ENCODE measurements at regions not wholly inside any gene's neighbourhood (a gene's known extent, or its start where the extent isn't known, plus 50 kb on each side); places are given as distances from the start of the nearest gene placed in this dataset.

DNA sequence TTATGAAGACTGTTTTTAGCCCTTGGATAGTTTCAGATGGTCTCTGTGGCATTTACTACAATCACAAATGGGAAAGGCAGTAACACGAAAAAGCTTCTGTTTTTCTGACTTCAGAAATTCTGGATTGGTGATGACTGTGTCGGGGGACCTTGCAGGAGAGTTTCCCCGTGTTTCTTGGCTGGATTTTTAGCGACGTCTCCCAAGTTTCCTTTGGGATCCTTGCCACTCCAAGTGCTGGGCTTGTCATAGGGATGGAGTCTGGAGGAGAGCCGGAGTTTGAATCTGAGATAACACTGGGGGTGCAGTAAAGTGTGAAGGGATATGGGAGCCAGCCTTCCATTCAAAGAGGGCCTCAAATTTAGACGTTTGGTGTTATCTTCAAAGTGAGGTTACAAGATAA, 179.0 kb downstream of the SNX10 start:
- POLR2A ChIA-PET, result interaction anchor here (0.7 to 2.4 kb wide), 4 partner anchors 10 to 855 kb away, joined by 3 to 6 read pairs (median 4); no protein-coding TSS in a partner anchor
- intact Hi-C loops (cut with micrococcal nuclease), result no loop called here
- in situ Hi-C loops (cut with MboI), result no loop called here
- FAIRE-seq, result no peak
- CTCF ChIA-PET (ENCODE audit: low intra/inter-chr PET ratio), result no interaction called here
- Histone ChIP-seq H3K27me3 (ENCODE audit: control insufficient read depth in 2 of 2, insufficient read depth in 2 of 2, low read length in 2 of 2) (peaks cover 49 to 54% of the 10 kb centered on the region in 2 experiments), H3K9me1 (ENCODE audit: control insufficient read depth, insufficient read depth, low read length) (no peaks in the 10 kb centered on the region), H3K36me3 (ENCODE audit: control insufficient read depth, insufficient read depth, low read length) (no peaks in the 10 kb centered on the region), H3K4me2 (ENCODE audit: insufficient read depth, low read length) (no peak overlapping the region), H3K27ac (ENCODE audit: extremely low read depth, low read depth, low read length) (no peak overlapping the region), H4K20me1 (replicated peaks; ENCODE audit: control insufficient read depth, insufficient read depth, low read length) (no peaks in the 10 kb centered on the region), H3K79me2 (ENCODE audit: control insufficient read depth, insufficient read depth, low read length) (no peaks in the 10 kb centered on the region), H3K9me3 (replicated peaks; ENCODE audit: control insufficient read depth, insufficient read depth, low read depth, low read length) (no peaks in the 10 kb centered on the region), H3K9ac (ENCODE audit: insufficient read depth in 1 of 2, low read depth in 2 of 2, low read length in 2 of 2) (no peak overlapping the region), H3K4me3 (no peak overlapping the region), H3K4me1 (replicated peaks in 1 of 2; ENCODE audit: control insufficient read depth in 2 of 2, insufficient read depth in 2 of 2, low read length in 2 of 2) (no peaks in the 10 kb centered on the region), H2AFZ (ENCODE audit: low read depth, low read length) (no peak overlapping the region)
- TF ChIP-seq TEAD1 (CRISPR knock-in tag; IDR thresholded peaks at IDR 0.05), result no peak
- TF ChIP-seq MYBL2 (IDR thresholded peaks at IDR 0.05; ENCODE audit: low read depth), result no peak
- no peak for TF ChIP-seq MYBL2 (CRISPR knock-in tag; IDR thresholded peaks at IDR 0.05; ENCODE audit: borderline replicate concordance)
- TF ChIP-seq, protein P1, sequence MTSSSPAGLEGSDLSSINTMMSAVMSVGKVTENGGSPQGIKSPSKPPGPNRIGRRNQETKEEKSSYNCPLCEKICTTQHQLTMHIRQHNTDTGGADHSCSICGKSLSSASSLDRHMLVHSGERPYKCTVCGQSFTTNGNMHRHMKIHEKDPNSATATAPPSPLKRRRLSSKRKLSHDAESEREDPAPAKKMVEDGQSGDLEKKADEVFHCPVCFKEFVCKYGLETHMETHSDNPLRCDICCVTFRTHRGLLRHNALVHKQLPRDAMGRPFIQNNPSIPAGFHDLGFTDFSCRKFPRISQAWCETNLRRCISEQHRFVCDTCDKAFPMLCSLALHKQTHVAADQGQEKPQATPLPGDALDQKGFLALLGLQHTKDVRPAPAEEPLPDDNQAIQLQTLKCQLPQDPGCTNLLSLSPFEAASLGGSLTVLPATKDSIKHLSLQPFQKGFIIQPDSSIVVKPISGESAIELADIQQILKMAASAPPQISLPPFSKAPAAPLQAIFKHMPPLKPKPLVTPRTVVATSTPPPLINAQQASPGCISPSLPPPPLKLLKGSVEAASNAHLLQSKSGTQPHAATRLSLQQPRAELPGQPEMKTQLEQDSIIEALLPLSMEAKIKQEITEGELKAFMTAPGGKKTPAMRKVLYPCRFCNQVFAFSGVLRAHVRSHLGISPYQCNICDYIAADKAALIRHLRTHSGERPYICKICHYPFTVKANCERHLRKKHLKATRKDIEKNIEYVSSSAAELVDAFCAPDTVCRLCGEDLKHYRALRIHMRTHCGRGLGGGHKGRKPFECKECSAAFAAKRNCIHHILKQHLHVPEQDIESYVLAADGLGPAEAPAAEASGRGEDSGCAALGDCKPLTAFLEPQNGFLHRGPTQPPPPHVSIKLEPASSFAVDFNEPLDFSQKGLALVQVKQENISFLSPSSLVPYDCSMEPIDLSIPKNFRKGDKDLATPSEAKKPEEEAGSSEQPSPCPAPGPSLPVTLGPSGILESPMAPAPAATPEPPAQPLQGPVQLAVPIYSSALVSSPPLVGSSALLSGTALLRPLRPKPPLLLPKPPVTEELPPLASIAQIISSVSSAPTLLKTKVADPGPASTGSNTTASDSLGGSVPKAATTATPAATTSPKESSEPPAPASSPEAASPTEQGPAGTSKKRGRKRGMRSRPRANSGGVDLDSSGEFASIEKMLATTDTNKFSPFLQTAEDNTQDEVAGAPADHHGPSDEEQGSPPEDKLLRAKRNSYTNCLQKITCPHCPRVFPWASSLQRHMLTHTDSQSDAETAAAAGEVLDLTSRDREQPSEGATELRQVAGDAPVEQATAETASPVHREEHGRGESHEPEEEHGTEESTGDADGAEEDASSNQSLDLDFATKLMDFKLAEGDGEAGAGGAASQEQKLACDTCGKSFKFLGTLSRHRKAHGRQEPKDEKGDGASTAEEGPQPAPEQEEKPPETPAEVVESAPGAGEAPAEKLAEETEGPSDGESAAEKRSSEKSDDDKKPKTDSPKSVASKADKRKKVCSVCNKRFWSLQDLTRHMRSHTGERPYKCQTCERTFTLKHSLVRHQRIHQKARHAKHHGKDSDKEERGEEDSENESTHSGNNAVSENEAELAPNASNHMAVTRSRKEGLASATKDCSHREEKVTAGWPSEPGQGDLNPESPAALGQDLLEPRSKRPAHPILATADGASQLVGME (CRISPR knock-in tag; IDR thresholded peaks at IDR 0.05), result no peak
- no peak for TF ChIP-seq MTA3 (IDR thresholded peaks at IDR 0.05; ENCODE audit: borderline replicate concordance)
- no peak for TF ChIP-seq POLR3G (IDR thresholded peaks at IDR 0.05; ENCODE audit: extremely low read depth, insufficient read length, insufficient replicate concordance)
- TF ChIP-seq, protein P2, sequence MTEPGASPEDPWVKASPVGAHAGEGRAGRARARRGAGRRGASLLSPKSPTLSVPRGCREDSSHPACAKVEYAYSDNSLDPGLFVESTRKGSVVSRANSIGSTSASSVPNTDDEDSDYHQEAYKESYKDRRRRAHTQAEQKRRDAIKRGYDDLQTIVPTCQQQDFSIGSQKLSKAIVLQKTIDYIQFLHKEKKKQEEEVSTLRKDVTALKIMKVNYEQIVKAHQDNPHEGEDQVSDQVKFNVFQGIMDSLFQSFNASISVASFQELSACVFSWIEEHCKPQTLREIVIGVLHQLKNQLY (CRISPR knock-in tag; conservative IDR thresholded peaks at IDR 0.05), result no peak
- TF ChIP-seq ADNP (tag; IDR thresholded peaks at IDR 0.05), result no peak
- no peak for TF ChIP-seq ZNF785 (CRISPR knock-in tag; IDR thresholded peaks at IDR 0.05)
- no peak for TF ChIP-seq RFX7 (CRISPR knock-in tag; IDR thresholded peaks at IDR 0.05)
- TF ChIP-seq ZNF3 (CRISPR knock-in tag; IDR thresholded peaks at IDR 0.05), result no peak
- TF ChIP-seq SMAD4 (CRISPR knock-in tag; conservative IDR thresholded peaks at IDR 0.05), result no peak
- TF ChIP-seq, protein P3, sequence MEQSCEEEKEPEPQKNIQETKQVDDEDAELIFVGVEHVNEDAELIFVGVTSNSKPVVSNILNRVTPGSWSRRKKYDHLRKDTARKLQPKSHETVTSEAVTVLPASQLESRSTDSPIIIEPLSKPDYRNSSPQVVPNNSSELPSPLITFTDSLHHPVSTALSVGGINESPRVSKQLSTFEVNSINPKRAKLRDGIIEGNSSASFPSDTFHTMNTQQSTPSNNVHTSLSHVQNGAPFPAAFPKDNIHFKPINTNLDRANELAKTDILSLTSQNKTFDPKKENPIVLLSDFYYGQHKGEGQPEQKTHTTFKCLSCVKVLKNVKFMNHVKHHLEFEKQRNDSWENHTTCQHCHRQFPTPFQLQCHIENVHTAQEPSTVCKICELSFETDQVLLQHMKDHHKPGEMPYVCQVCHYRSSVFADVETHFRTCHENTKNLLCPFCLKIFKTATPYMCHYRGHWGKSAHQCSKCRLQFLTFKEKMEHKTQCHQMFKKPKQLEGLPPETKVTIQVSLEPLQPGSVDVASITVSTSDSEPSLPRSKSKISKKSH (CRISPR knock-in tag; IDR thresholded peaks at IDR 0.05), result no peak
- no peak for TF ChIP-seq NR2C2 (CRISPR knock-in tag; IDR thresholded peaks at IDR 0.05)
- TF ChIP-seq NR2C2 (tag; IDR thresholded peaks at IDR 0.05), result no peak
- no peak for TF ChIP-seq MTF1 (CRISPR knock-in tag; IDR thresholded peaks at IDR 0.05; ENCODE audit: borderline replicate concordance)
- BruUV-seq (replicated peaks), result no TSS peak
- no peak for DNase-seq (ENCODE audit: extremely low read depth in 1 of 4, low spot score in 3 of 4)
- 1% methylated on average over 7 of the region's 7 CpGs for WGBS (ENCODE audit: insufficient coverage, low coverage, missing lambda C conversion rate)
- no peak for ATAC-seq

Data from K562 (cell line).